ENCODE measurements at regions not wholly inside any gene's neighbourhood (a gene's known extent, or its start where the extent isn't known, plus 50 kb on each side); places are given as distances from the start of the nearest gene placed in this dataset.

GRCh38 chr16:48054881-48055601 lies 100.8 kb downstream of the ABCC12 start:
- intact Hi-C loops (cut with DNase I), result no loop called here
- H3K4me3 ChIP-seq, result no peak overlapping the region
- H3K27ac ChIP-seq, result no peak overlapping the region
- H3K27me3 ChIP-seq, result no peaks in the 10 kb centered on the region
- H3K36me3 ChIP-seq, result no peaks in the 10 kb centered on the region
- no peaks in the 10 kb centered on the region for H3K9me3 ChIP-seq
- peak; percentile 85 for TF ChIP-seq CTCF (IDR thresholded peaks at IDR 0.05)
- DNase-seq (no peak), ATAC-seq (peak; percentile 83)
- peaks cover 17% of the 10 kb centered on the region for H3K4me1 ChIP-seq

GRCh38 chr16:48053418-48053745 lies 102.4 kb downstream of the ABCC12 start:
- no peak for TF ChIP-seq CTCF (IDR thresholded peaks at IDR 0.05)
- no peaks in the 10 kb centered on the region for H3K9me3 ChIP-seq
- H3K4me3 ChIP-seq, result no peak overlapping the region
- H3K36me3 ChIP-seq, result no peaks in the 10 kb centered on the region
- peaks cover 17% of the 10 kb centered on the region for H3K4me1 ChIP-seq
- DNase-seq (peak; percentile 70), ATAC-seq (peak; percentile 71)
- no peak overlapping the region for H3K27ac ChIP-seq
- intact Hi-C loops (cut with DNase I), result no loop called here
- no peaks in the 10 kb centered on the region for H3K27me3 ChIP-seq

- Histone ChIP-seq H3K27me3 (no peaks in the 10 kb centered on the region), H3K36me3 (no peaks in the 10 kb centered on the region), H3K4me3 (no peak overlapping the region), H3K4me1 (peaks cover 17% of the 10 kb centered on the region), H3K27ac (no peak overlapping the region), H3K9me3 (no peaks in the 10 kb centered on the region)
- ATAC-seq (no peak), DNase-seq (no peak)
- TF ChIP-seq CTCF (IDR thresholded peaks at IDR 0.05), result no peak
- intact Hi-C loops (cut with DNase I), result no loop called here
These were observed 102.9 kb downstream of the ABCC12 start for GRCh38 chr16:48052731-48053417.

GRCh38 chr16:48050871-48051270 lies 104.9 kb downstream of the ABCC12 start:
- H3K9me3 ChIP-seq, result no peaks in the 10 kb centered on the region
- H3K36me3 ChIP-seq, result no peaks in the 10 kb centered on the region
- H3K4me3 ChIP-seq, result no peak overlapping the region
- no peaks in the 10 kb centered on the region for H3K27me3 ChIP-seq
- no peak for TF ChIP-seq CTCF (IDR thresholded peaks at IDR 0.05)
- no peak overlapping the region for H3K27ac ChIP-seq
- DNase-seq (no peak), ATAC-seq (no peak)
- peaks cover 17% of the 10 kb centered on the region for H3K4me1 ChIP-seq
- intact Hi-C loops (cut with DNase I), result no loop called here

GRCh38 chr16:48049847-48050246 lies 105.9 kb downstream of the ABCC12 start:
- no peaks in the 10 kb centered on the region for H3K36me3 ChIP-seq
- H3K4me1 ChIP-seq, result peaks cover 17% of the 10 kb centered on the region
- H3K9me3 ChIP-seq, result no peaks in the 10 kb centered on the region
- TF ChIP-seq CTCF (IDR thresholded peaks at IDR 0.05), result no peak
- no peak for DNase-seq
- H3K27me3 ChIP-seq, result no peaks in the 10 kb centered on the region
- intact Hi-C loops (cut with DNase I), result no loop called here
- no peak overlapping the region for H3K4me3 ChIP-seq
- ATAC-seq, result no peak
- H3K27ac ChIP-seq, result no peak overlapping the region
